HCT116 (cell line): ENCODE measurements at regions not wholly inside any gene's neighbourhood (a gene's known extent, or its start where the extent isn't known, plus 50 kb on each side); places are given as distances from the start of the nearest gene placed in this dataset.

Experiments used
- ATAC-seq: fragments of 200-7000 bp; cut with Tn5 transposase; 2 replicates; pipeline ENCODE4 v1.9.1; 2020; ENCODE audit warnings: mild to moderate bottlenecking, moderate library complexity
- BruUV-seq: library from RNA; stranded (reverse); fragments of 400-500 nt; replicated peaks from 2 replicates; lab custom pipeline; 2021; lab: Mats Ljungman, UMichigan
- CTCF ChIA-PET: fragments of 300-600 bp; sonication (Branson Sonifier 250); formaldehyde crosslinking; loops from one replicate; lab custom pipeline; 2021; ENCODE audit warnings: antibody characterized with exemption; lab: Charles Lee
- POLR2A ChIA-PET: fragments of 300-600, 350-600 bp; sonication (Branson Sonifier 250); formaldehyde crosslinking; loops from one replicate; lab custom pipeline; 2021; ENCODE audit warnings: antibody characterized with exemption; lab: Charles Lee
- RAD21 ChIA-PET, 2 experiments: fragments of 300-600 bp; sonication (Branson Sonifier 250); formaldehyde crosslinking; loops; one replicate each; lab custom pipeline; 2023; ENCODE audit warnings: low total read pairs in 2 of 2; ENCODE audit not compliant: uncharacterized antibody in 2 of 2, unreplicated experiment in 2 of 2, low non-redundant PET in 1 of 2; lab: Charles Lee
- DNase-seq: peaks from one replicate; pipeline ENCODE4 v3.0.0-alpha.2; 2010; ENCODE audit warnings: low read depth, low spot score
- H2AFZ ChIP-seq: fragments of 200-600 bp; shearing (Covaris generic), sonication (generic); 2 replicates; pipeline ENCODE4 v1.6.1; 2017; ENCODE audit warnings: low read depth, mixed run types, mixed read lengths, antibody characterized with exemption, low read length; ENCODE audit not compliant: poor library complexity, severe bottlenecking
- H3K27ac ChIP-seq: 2 replicates; pipeline ENCODE4 v1.5.1; 2012; ENCODE audit warnings: low read depth, low read length
- H3K27me3 ChIP-seq: fragments of 200-600 bp; sonication (generic); 2 replicates; pipeline ENCODE4 v1.6.1; 2016; ENCODE audit warnings: mixed run types, low read length, mixed read lengths; ENCODE audit not compliant: insufficient read depth
- H3K36me3 ChIP-seq, 2 experiments: fragments of 200-500 bp in 1 of 2; fragments of 200-600 bp in 1 of 2; sonication (Bioruptor generic) in 1 of 2; sonication (generic) in 1 of 2; 2 replicates each; pipeline versions ENCODE4 v1.5.1 to v1.6.1; 2014 to 2016; ENCODE audit warnings: low read length in 2 of 2, inconsistent platforms in 1 of 2, mixed read lengths in 1 of 2, mixed run types in 1 of 2; ENCODE audit not compliant: insufficient read depth in 2 of 2, control insufficient read depth in 1 of 2
- H3K4me1 ChIP-seq, 2 experiments: fragments of 200-600 bp in 1 of 2; sonication (generic) in 1 of 2; 2 replicates each; pipeline versions ENCODE4 v1.5.1 to v1.6.1; 2012 to 2017; ENCODE audit warnings: low read length in 2 of 2, inconsistent platforms in 1 of 2, mild to moderate bottlenecking in 1 of 2, mixed read lengths in 1 of 2, mixed run types in 1 of 2, moderate library complexity in 1 of 2; ENCODE audit not compliant: insufficient read depth in 2 of 2, control insufficient read depth in 1 of 2
- H3K4me2 ChIP-seq: fragments of 200-600 bp; sonication (generic); 2 replicates; pipeline ENCODE4 v1.6.1; 2017; ENCODE audit warnings: mixed run types, low read length, mixed read lengths
- H3K4me3 ChIP-seq, 2 experiments: fragments of 200-600 bp in 1 of 2; sonication (generic) in 1 of 2; replicated peaks in 1 of 2; 2 replicates each; pipeline ENCODE4 v1.5.1; 2011 to 2016; ENCODE audit warnings: low read length in 2 of 2, control low read depth in 1 of 2, low read depth in 1 of 2, mild to moderate bottlenecking in 1 of 2, mixed read lengths in 1 of 2, mixed run types in 1 of 2
- H3K79me2 ChIP-seq: fragments of 200-600 bp; sonication (generic); 2 replicates; pipeline ENCODE4 v1.6.1; 2017; ENCODE audit warnings: mild to moderate bottlenecking, mixed run types, low read length, moderate library complexity, mixed read lengths; ENCODE audit not compliant: insufficient read depth
- H3K9ac ChIP-seq: fragments of 200-600 bp; sonication (generic); 2 replicates; pipeline ENCODE4 v1.6.1; 2016; ENCODE audit warnings: low read length, mixed read lengths
- H3K9me2 ChIP-seq: fragments of 200-600 bp; sonication (generic), shearing (Covaris generic); 2 replicates; pipeline ENCODE4 v1.6.1; 2017; ENCODE audit warnings: mixed run types, mild to moderate bottlenecking, moderate library complexity; ENCODE audit not compliant: insufficient read depth
- H3K9me3 ChIP-seq, 2 experiments: fragments of 200-500 bp in 1 of 2; fragments of 200-600 bp in 1 of 2; sonication (Bioruptor generic) in 1 of 2; sonication (generic) in 1 of 2; 2 replicates each; pipeline ENCODE4 v1.6.1; 2014 to 2017; ENCODE audit warnings: low read length in 2 of 2, mixed read lengths in 2 of 2, inconsistent platforms in 1 of 2, low read depth in 1 of 2, mild to moderate bottlenecking in 1 of 2, mixed run types in 1 of 2, moderate library complexity in 1 of 2; ENCODE audit not compliant: control insufficient read depth in 1 of 2, insufficient read depth in 1 of 2
- H4K20me1 ChIP-seq: fragments of 200-600 bp; sonication (generic), shearing (Covaris generic); 2 replicates; pipeline ENCODE4 v1.6.1; 2017; ENCODE audit warnings: mixed run types, mild to moderate bottlenecking, moderate library complexity; ENCODE audit not compliant: insufficient read depth
- ATF3 ChIP-seq: IDR thresholded peaks from 2 replicates; pipeline ENCODE4 v1.6.1; 2012
- CBX3 ChIP-seq: IDR thresholded peaks from 2 replicates; pipeline ENCODE4 v1.6.1; 2012; ENCODE audit warnings: low read depth
- CEBPB ChIP-seq: IDR thresholded peaks from 2 replicates; pipeline ENCODE4 v1.6.1; 2012; ENCODE audit warnings: low read depth
- EGR1 ChIP-seq: IDR thresholded peaks from 2 replicates; pipeline ENCODE4 v1.6.1; 2012; ENCODE audit warnings: low read depth
- ELF1 ChIP-seq: IDR thresholded peaks from 2 replicates; pipeline ENCODE4 v1.6.1; 2012; ENCODE audit warnings: low read depth, borderline replicate concordance
- MAX ChIP-seq: IDR thresholded peaks from 2 replicates; pipeline ENCODE4 v1.6.1; 2012
- POLR2A ChIP-seq: IDR thresholded peaks from 2 replicates; pipeline ENCODE4 v1.7.0; 2011; ENCODE audit warnings: borderline replicate concordance; ENCODE audit not compliant: insufficient read depth, insufficient read length; ENCODE audit errors: extremely low read depth
- RAD21 ChIP-seq: IDR thresholded peaks from 2 replicates; pipeline ENCODE4 v1.6.1; 2012; ENCODE audit warnings: low read depth, mild to moderate bottlenecking
- REST ChIP-seq: IDR thresholded peaks from 2 replicates; pipeline ENCODE4 v1.6.1; 2012; ENCODE audit warnings: low read depth
- SIN3A ChIP-seq: IDR thresholded peaks from 2 replicates; pipeline ENCODE4 v1.6.1; 2012; ENCODE audit warnings: low read depth
- SP1 ChIP-seq: IDR thresholded peaks from 2 replicates; pipeline ENCODE4 v1.6.1; 2012; ENCODE audit warnings: low read depth
- SRF ChIP-seq: IDR thresholded peaks from 2 replicates; pipeline ENCODE4 v1.6.1; 2012; ENCODE audit warnings: low read depth
- YY1 ChIP-seq: IDR thresholded peaks from 2 replicates; pipeline ENCODE4 v1.6.1; 2011; ENCODE audit warnings: low read length, low read depth, moderate library complexity, mild to moderate bottlenecking; ENCODE audit not compliant: insufficient replicate concordance; ENCODE audit errors: extremely low read depth
- ZBTB33 ChIP-seq: IDR thresholded peaks from 2 replicates; pipeline ENCODE4 v1.6.1; 2011; ENCODE audit warnings: mild to moderate bottlenecking, low read length, moderate library complexity; ENCODE audit not compliant: insufficient replicate concordance; ENCODE audit errors: extremely low read depth
- ZFX ChIP-seq: fragments of 450-650 bp; IDR thresholded peaks from 2 replicates; pipeline ENCODE4 v1.6.1; 2017
- intact Hi-C: fragments of 100-400 bp; cut with micrococcal nuclease; formaldehyde crosslinking; loops from 2 replicates; pipeline ENCODE4 v1.10.0; 2022

- no peak overlapping the region for H3K4me3 ChIP-seq
- POLR2A ChIA-PET: no interaction called here
- CTCF ChIA-PET: no interaction called here
- RAD21 ChIA-PET: no interaction called here
- peaks cover 7 to 11% of the 10 kb centered on the region in 2 experiments; a peak in 3 of 4 replicates for H3K4me1 ChIP-seq
- DNase-seq (no peak), ATAC-seq (no peak)
- H4K20me1 ChIP-seq: no peaks in the 10 kb centered on the region
- no peak overlapping the region for H3K27ac ChIP-seq
- TF ChIP-seq SIN3A: no peak
- TF ChIP-seq YY1: no peak
- TF ChIP-seq CBX3: no peak
- no peak for TF ChIP-seq RAD21
- no peak for TF ChIP-seq ZFX
- TF ChIP-seq ATF3: no peak
- TF ChIP-seq CEBPB: no peak
- no peak for TF ChIP-seq SP1
- no peak for TF ChIP-seq ZBTB33
- no peak for TF ChIP-seq SRF
- no peak for TF ChIP-seq ELF1
- TF ChIP-seq REST: no peak
- TF ChIP-seq EGR1: no peak
- TF ChIP-seq MAX: no peak
- no peak for TF ChIP-seq POLR2A
- H3K4me2 ChIP-seq: no peak overlapping the region
- H2AFZ ChIP-seq: no peak overlapping the region
- no peaks in the 10 kb centered on the region for H3K9me2 ChIP-seq
- H3K9me3 ChIP-seq: peaks cover 0 to 7% of the 10 kb centered on the region in 2 experiments; a peak in 1 of 4 replicates
- no peak overlapping the region for H3K9ac ChIP-seq
- no TSS peak for BruUV-seq
- H3K36me3 ChIP-seq: no peaks in the 10 kb centered on the region
- no peaks in the 10 kb centered on the region for H3K79me2 ChIP-seq
- intact Hi-C loops: no loop called here
- no peaks in the 10 kb centered on the region for H3K27me3 ChIP-seq
These were observed 66.7 kb downstream of the SOX9 start for GRCh38 chr17:72187556-72187955.
